ENCODE measurements at regions not wholly inside any gene's neighbourhood (a gene's known extent, or its start where the extent isn't known, plus 50 kb on each side); places are given as distances from the start of the nearest gene placed in this dataset.

DNA sequence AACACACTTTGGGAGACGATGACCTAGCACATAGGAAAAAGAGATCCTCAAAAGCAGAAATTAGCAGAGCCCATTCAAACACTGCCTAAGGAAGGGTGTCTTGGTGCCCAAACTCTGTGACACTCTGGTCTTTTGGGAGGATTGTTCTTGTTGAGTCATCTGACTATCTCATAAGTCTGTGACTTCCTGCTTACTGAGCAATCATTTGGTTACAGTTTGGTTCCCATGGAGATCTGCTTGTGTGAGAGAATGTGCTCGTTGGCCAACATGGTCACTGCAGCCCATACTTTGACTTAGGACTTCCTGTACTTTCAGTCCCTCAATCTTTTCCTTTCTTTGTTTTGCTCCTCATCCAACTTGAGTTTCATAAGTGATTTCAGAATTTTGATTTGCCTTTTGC is 602.9 kb downstream of the NYAP2 start:
- TF ChIP-seq POLR2AphosphoS5 (IDR thresholded peaks at IDR 0.05; ENCODE audit: low read depth) (no peak), GABPA (IDR thresholded peaks at IDR 0.05; ENCODE audit: low read depth) (no peak)
- TF ChIP-seq, protein P1, sequence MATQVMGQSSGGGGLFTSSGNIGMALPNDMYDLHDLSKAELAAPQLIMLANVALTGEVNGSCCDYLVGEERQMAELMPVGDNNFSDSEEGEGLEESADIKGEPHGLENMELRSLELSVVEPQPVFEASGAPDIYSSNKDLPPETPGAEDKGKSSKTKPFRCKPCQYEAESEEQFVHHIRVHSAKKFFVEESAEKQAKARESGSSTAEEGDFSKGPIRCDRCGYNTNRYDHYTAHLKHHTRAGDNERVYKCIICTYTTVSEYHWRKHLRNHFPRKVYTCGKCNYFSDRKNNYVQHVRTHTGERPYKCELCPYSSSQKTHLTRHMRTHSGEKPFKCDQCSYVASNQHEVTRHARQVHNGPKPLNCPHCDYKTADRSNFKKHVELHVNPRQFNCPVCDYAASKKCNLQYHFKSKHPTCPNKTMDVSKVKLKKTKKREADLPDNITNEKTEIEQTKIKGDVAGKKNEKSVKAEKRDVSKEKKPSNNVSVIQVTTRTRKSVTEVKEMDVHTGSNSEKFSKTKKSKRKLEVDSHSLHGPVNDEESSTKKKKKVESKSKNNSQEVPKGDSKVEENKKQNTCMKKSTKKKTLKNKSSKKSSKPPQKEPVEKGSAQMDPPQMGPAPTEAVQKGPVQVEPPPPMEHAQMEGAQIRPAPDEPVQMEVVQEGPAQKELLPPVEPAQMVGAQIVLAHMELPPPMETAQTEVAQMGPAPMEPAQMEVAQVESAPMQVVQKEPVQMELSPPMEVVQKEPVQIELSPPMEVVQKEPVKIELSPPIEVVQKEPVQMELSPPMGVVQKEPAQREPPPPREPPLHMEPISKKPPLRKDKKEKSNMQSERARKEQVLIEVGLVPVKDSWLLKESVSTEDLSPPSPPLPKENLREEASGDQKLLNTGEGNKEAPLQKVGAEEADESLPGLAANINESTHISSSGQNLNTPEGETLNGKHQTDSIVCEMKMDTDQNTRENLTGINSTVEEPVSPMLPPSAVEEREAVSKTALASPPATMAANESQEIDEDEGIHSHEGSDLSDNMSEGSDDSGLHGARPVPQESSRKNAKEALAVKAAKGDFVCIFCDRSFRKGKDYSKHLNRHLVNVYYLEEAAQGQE (IDR thresholded peaks at IDR 0.05; ENCODE audit: insufficient replicate concordance, low read depth) = no peak
- TF ChIP-seq, protein P2, sequence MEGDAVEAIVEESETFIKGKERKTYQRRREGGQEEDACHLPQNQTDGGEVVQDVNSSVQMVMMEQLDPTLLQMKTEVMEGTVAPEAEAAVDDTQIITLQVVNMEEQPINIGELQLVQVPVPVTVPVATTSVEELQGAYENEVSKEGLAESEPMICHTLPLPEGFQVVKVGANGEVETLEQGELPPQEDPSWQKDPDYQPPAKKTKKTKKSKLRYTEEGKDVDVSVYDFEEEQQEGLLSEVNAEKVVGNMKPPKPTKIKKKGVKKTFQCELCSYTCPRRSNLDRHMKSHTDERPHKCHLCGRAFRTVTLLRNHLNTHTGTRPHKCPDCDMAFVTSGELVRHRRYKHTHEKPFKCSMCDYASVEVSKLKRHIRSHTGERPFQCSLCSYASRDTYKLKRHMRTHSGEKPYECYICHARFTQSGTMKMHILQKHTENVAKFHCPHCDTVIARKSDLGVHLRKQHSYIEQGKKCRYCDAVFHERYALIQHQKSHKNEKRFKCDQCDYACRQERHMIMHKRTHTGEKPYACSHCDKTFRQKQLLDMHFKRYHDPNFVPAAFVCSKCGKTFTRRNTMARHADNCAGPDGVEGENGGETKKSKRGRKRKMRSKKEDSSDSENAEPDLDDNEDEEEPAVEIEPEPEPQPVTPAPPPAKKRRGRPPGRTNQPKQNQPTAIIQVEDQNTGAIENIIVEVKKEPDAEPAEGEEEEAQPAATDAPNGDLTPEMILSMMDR (IDR thresholded peaks at IDR 0.05; ENCODE audit: insufficient read depth, low read length) = no peak
